CD4-positive, alpha-beta memory T cell (primary cell): ENCODE measurements at regions not wholly inside any gene's neighbourhood (a gene's known extent, or its start where the extent isn't known, plus 50 kb on each side); places are given as distances from the start of the nearest gene placed in this dataset.

Experiments
- CTCF ChIA-PET: fragments of 350-600 bp; sonication (Branson Sonifier 250); formaldehyde crosslinking; loops from one replicate; lab custom pipeline; 2021; ENCODE audit warnings: inconsistent platforms; ENCODE audit not compliant: partially characterized antibody; lab: Charles Lee
- POLR2A ChIA-PET: fragments of 350-600 bp; sonication (Branson Sonifier 250); formaldehyde crosslinking; loops from one replicate; lab custom pipeline; 2021; ENCODE audit not compliant: partially characterized antibody; lab: Charles Lee
- DNase-seq, 5 donors: peaks; one replicate each; pipeline versions ENCODE4 v3.0.0 to v3.0.0-alpha.2; 2020 to 2022; ENCODE audit warnings: mixed read lengths in 1 of 5
- H3K27ac ChIP-seq: one replicate; pipeline ENCODE4 v1.7.0; 2013; ENCODE audit warnings: low read depth, low read length
- H3K27me3 ChIP-seq: 2 replicates; pipeline ENCODE4 v1.7.0; 2013; ENCODE audit warnings: mild to moderate bottlenecking, low read length, moderate library complexity; ENCODE audit not compliant: insufficient read depth
- H3K36me3 ChIP-seq: 2 replicates; pipeline ENCODE4 v1.7.0; 2013; ENCODE audit warnings: mild to moderate bottlenecking, low read length, moderate library complexity; ENCODE audit not compliant: insufficient read depth
- H3K4me1 ChIP-seq: 2 replicates; pipeline ENCODE4 v1.7.0; 2013; ENCODE audit warnings: mild to moderate bottlenecking, low read length, moderate library complexity; ENCODE audit not compliant: insufficient read depth
- H3K4me3 ChIP-seq, 2 donors: one replicate each; pipeline ENCODE4 v1.7.0; 2013; ENCODE audit warnings: low read length in 2 of 2, mild to moderate bottlenecking in 1 of 2
- H3K9me3 ChIP-seq, 2 donors: one replicate each; pipeline ENCODE4 v1.7.0; 2013; ENCODE audit warnings: low read length in 2 of 2, control low read depth in 1 of 2; ENCODE audit not compliant: control insufficient read depth in 1 of 2
- H3K27ac Mint-ChIP-seq, 7 donors: one replicate each; pipeline ENCODE4 v1.8.0; 2020 to 2021; ENCODE audit warnings: mixed read lengths in 7 of 7, mild to moderate bottlenecking in 6 of 7, inconsistent platforms in 3 of 7, moderate library complexity in 3 of 7
- H3K27me3 Mint-ChIP-seq, 2 donors: one replicate each; pipeline ENCODE4 v1.8.0; 2020 to 2021; ENCODE audit warnings: mixed read lengths in 2 of 2
- H3K36me3 Mint-ChIP-seq, 2 donors: one replicate each; pipeline ENCODE4 v1.8.0; 2020 to 2021; ENCODE audit warnings: mixed read lengths in 2 of 2, inconsistent platforms in 1 of 2, mild to moderate bottlenecking in 1 of 2
- H3K4me1 Mint-ChIP-seq, 4 donors: one replicate each; pipeline ENCODE4 v1.8.0; 2020 to 2021; ENCODE audit warnings: mixed read lengths in 4 of 4, mild to moderate bottlenecking in 1 of 4
- H3K4me3 Mint-ChIP-seq, 8 donors: one replicate each; pipeline ENCODE4 v1.8.0; 2020 to 2021; ENCODE audit warnings: mixed read lengths in 8 of 8, mild to moderate bottlenecking in 7 of 8, moderate library complexity in 6 of 8, inconsistent platforms in 3 of 8
- H3K9me3 Mint-ChIP-seq, 8 donors: one replicate each; pipeline ENCODE4 v1.8.0; 2020 to 2021; ENCODE audit warnings: mixed read lengths in 8 of 8, mild to moderate bottlenecking in 5 of 8, inconsistent platforms in 3 of 8, moderate library complexity in 1 of 8
- intact Hi-C: fragments of 100-400 bp; cut with micrococcal nuclease; formaldehyde crosslinking; loops from one replicate; pipeline ENCODE4 v1.15.1; 2023

GRCh38 chr17:45675012-45675411 is 109.1 kb upstream of the CRHR1 start:
- Histone ChIP-seq H3K36me3 (no peaks in the 10 kb centered on the region), H3K9me3 (no peaks in the 10 kb centered on the region), H3K4me1 (no peaks in the 10 kb centered on the region), H3K27ac (no peak overlapping the region), H3K4me3 (no peak overlapping the region), H3K27me3 (no peaks in the 10 kb centered on the region)
- no peaks in the 10 kb centered on the region for H3K4me1 Mint-ChIP-seq
- CTCF ChIA-PET: no interaction called here
- POLR2A ChIA-PET: no interaction called here
- H3K27me3 Mint-ChIP-seq: peaks cover 9 to 12% of the 10 kb centered on the region in 2 donors
- DNase-seq: no peak
- H3K36me3 Mint-ChIP-seq: peaks cover 0 to 4% of the 10 kb centered on the region in 2 donors
- peaks cover 0 to 14% (median 4%) of the 10 kb centered on the region in 8 donors for H3K9me3 Mint-ChIP-seq
- no peak overlapping the region for H3K27ac Mint-ChIP-seq
- H3K4me3 Mint-ChIP-seq: no peak overlapping the region
- intact Hi-C loops: no loop called here

- ChIA-PET CTCF (no interaction called here), POLR2A (no interaction called here)
- Mint-ChIP-seq H3K36me3 (peaks cover 0 to 4% of the 10 kb centered on the region in 2 donors), H3K9me3 (peaks cover 0 to 14% (median 4%) of the 10 kb centered on the region in 8 donors), H3K27ac (no peak overlapping the region), H3K4me1 (no peaks in the 10 kb centered on the region), H3K27me3 (peaks cover 8 to 12% of the 10 kb centered on the region in 2 donors), H3K4me3 (no peak overlapping the region)
- H3K9me3 ChIP-seq: no peaks in the 10 kb centered on the region
- H3K27me3 ChIP-seq: no peaks in the 10 kb centered on the region
- no peaks in the 10 kb centered on the region for H3K4me1 ChIP-seq
- no peak overlapping the region for H3K4me3 ChIP-seq
- no peak for DNase-seq
- H3K27ac ChIP-seq: no peak overlapping the region
- no peaks in the 10 kb centered on the region for H3K36me3 ChIP-seq
- intact Hi-C loops: no loop called here
Measured at GRCh38 chr17:45675892-45676291, 108.2 kb upstream of the CRHR1 start.

- Mint-ChIP-seq H3K36me3 (peaks cover 0 to 4% of the 10 kb centered on the region in 2 donors), H3K27me3 (peaks cover 9 to 12% of the 10 kb centered on the region in 2 donors), H3K4me3 (no peak overlapping the region), H3K9me3 (peaks cover 0 to 14% (median 4%) of the 10 kb centered on the region in 8 donors), H3K27ac (no peak overlapping the region), H3K4me1 (no peaks in the 10 kb centered on the region)
- Histone ChIP-seq H3K4me3 (no peak overlapping the region), H3K9me3 (no peaks in the 10 kb centered on the region), H3K36me3 (no peaks in the 10 kb centered on the region), H3K4me1 (no peaks in the 10 kb centered on the region), H3K27me3 (no peaks in the 10 kb centered on the region), H3K27ac (no peak overlapping the region)
- ChIA-PET CTCF (no interaction called here), POLR2A (no interaction called here)
- intact Hi-C loops: no loop called here
- DNase-seq: no peak
Measured at GRCh38 chr17:45676695-45677094, 107.4 kb upstream of the CRHR1 start.

GRCh38 chr17:45677770-45678169 is 106.3 kb upstream of the CRHR1 start:
- Mint-ChIP-seq H3K27me3 (peaks cover 14 to 18% of the 10 kb centered on the region in 2 donors), H3K36me3 (peaks cover 0 to 4% of the 10 kb centered on the region in 2 donors), H3K4me1 (no peaks in the 10 kb centered on the region), H3K27ac (no peak overlapping the region), H3K9me3 (peaks cover 0 to 14% (median 4%) of the 10 kb centered on the region in 8 donors), H3K4me3 (no peak overlapping the region)
- Histone ChIP-seq H3K27me3 (no peaks in the 10 kb centered on the region), H3K4me3 (no peak overlapping the region), H3K36me3 (no peaks in the 10 kb centered on the region), H3K9me3 (no peaks in the 10 kb centered on the region), H3K27ac (no peak overlapping the region), H3K4me1 (no peaks in the 10 kb centered on the region)
- CTCF ChIA-PET: no interaction called here
- intact Hi-C loops: no loop called here
- DNase-seq: no peak
- POLR2A ChIA-PET: no interaction called here

GRCh38 chr17:45679426-45679825 is 104.7 kb upstream of the CRHR1 start:
- H3K4me3 Mint-ChIP-seq: no peak overlapping the region
- DNase-seq: no peak
- no peak overlapping the region for H3K27ac Mint-ChIP-seq
- no peaks in the 10 kb centered on the region for H3K36me3 ChIP-seq
- peaks cover 0 to 14% (median 4%) of the 10 kb centered on the region in 8 donors for H3K9me3 Mint-ChIP-seq
- peaks cover 0 to 4% of the 10 kb centered on the region in 2 donors for H3K36me3 Mint-ChIP-seq
- H3K27ac ChIP-seq: no peak overlapping the region
- intact Hi-C loops: no loop called here
- H3K4me3 ChIP-seq: no peak overlapping the region
- H3K4me1 Mint-ChIP-seq: no peaks in the 10 kb centered on the region
- ChIA-PET CTCF (no interaction called here), POLR2A (no interaction called here)
- no peaks in the 10 kb centered on the region for H3K27me3 ChIP-seq
- H3K9me3 ChIP-seq: no peaks in the 10 kb centered on the region
- H3K4me1 ChIP-seq: no peaks in the 10 kb centered on the region
- H3K27me3 Mint-ChIP-seq: peaks cover 12 to 14% of the 10 kb centered on the region in 2 donors

- Histone ChIP-seq H3K4me3 (no peak overlapping the region), H3K9me3 (no peaks in the 10 kb centered on the region), H3K36me3 (no peaks in the 10 kb centered on the region), H3K27me3 (no peaks in the 10 kb centered on the region), H3K27ac (no peak overlapping the region), H3K4me1 (no peaks in the 10 kb centered on the region)
- no peaks in the 10 kb centered on the region for H3K4me1 Mint-ChIP-seq
- CTCF ChIA-PET: no interaction called here
- no peak overlapping the region for H3K27ac Mint-ChIP-seq
- H3K9me3 Mint-ChIP-seq: peaks cover 0 to 11% (median 4%) of the 10 kb centered on the region in 8 donors
- no peak overlapping the region for H3K4me3 Mint-ChIP-seq
- POLR2A ChIA-PET: no interaction called here
- H3K27me3 Mint-ChIP-seq: peaks cover 12 to 14% of the 10 kb centered on the region in 2 donors
- no peak for DNase-seq
- peaks cover 0 to 4% of the 10 kb centered on the region in 2 donors for H3K36me3 Mint-ChIP-seq
- intact Hi-C loops: no loop called here
Measured at GRCh38 chr17:45680360-45680759, 103.8 kb upstream of the CRHR1 start.

- ChIA-PET POLR2A (no interaction called here), CTCF (no interaction called here)
- Mint-ChIP-seq H3K27me3 (peaks cover 9 to 12% of the 10 kb centered on the region in 2 donors), H3K9me3 (peaks cover 0 to 6% (median 0%) of the 10 kb centered on the region in 8 donors), H3K4me3 (no peak overlapping the region), H3K27ac (no peak overlapping the region), H3K36me3 (no peaks in the 10 kb centered on the region), H3K4me1 (no peaks in the 10 kb centered on the region)
- intact Hi-C loops: no loop called here
- no peaks in the 10 kb centered on the region for H3K36me3 ChIP-seq
- DNase-seq: no peak
- H3K4me1 ChIP-seq: no peaks in the 10 kb centered on the region
- H3K9me3 ChIP-seq: no peaks in the 10 kb centered on the region
- H3K4me3 ChIP-seq: no peak overlapping the region
- H3K27ac ChIP-seq: no peak overlapping the region
- no peaks in the 10 kb centered on the region for H3K27me3 ChIP-seq
Measured at GRCh38 chr17:45681706-45682105, 102.4 kb upstream of the CRHR1 start.

- no peaks in the 10 kb centered on the region for H3K4me1 Mint-ChIP-seq
- Histone ChIP-seq H3K9me3 (no peaks in the 10 kb centered on the region), H3K4me3 (no peak overlapping the region), H3K27me3 (no peaks in the 10 kb centered on the region), H3K27ac (no peak overlapping the region), H3K4me1 (no peaks in the 10 kb centered on the region), H3K36me3 (no peaks in the 10 kb centered on the region)
- intact Hi-C loops: no loop called here
- ChIA-PET CTCF (no interaction called here), POLR2A (no interaction called here)
- H3K4me3 Mint-ChIP-seq: no peak overlapping the region
- H3K9me3 Mint-ChIP-seq: no peaks in the 10 kb centered on the region
- H3K27me3 Mint-ChIP-seq: peaks cover 17 to 19% of the 10 kb centered on the region in 2 donors
- H3K36me3 Mint-ChIP-seq: no peaks in the 10 kb centered on the region
- DNase-seq: no peak
- H3K27ac Mint-ChIP-seq: no peak overlapping the region
Measured at GRCh38 chr17:45686250-45686649, 97.9 kb upstream of the CRHR1 start.
